ENCODE measurements at regions not wholly inside any gene's neighbourhood (a gene's known extent, or its start where the extent isn't known, plus 50 kb on each side); places are given as distances from the start of the nearest gene placed in this dataset.

DNA sequence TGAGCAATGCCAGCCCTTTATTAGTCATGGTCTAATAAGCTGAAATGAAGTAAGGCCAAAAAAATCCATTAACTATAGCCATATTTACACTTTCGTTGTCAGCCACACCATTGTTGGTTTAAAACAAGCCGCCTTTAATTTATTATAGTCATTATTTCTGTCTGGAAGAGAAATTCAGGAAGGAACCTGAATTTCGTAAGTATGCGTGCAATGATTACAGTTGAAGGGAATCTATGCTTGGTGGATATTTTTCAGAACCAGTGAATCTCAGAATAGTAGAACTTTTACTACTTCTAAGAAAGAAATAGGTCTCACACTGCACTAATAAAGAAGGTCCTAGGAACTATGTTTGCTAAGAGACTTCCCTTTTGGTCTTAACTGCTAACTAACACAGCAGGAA, 59.1 kb downstream of the FAM43A start:
- no peak for TF ChIP-seq FOXP2 (optimal IDR thresholded peaks at IDR 0.05; ENCODE audit: borderline replicate concordance, extremely low read depth, extremely low read length, insufficient read depth)
- TF ChIP-seq POLR2AphosphoS5 (IDR thresholded peaks at IDR 0.05; ENCODE audit: low read depth, low read length), result no peak
- TF ChIP-seq TAF1 (IDR thresholded peaks at IDR 0.05; ENCODE audit: borderline replicate concordance, insufficient read depth, low read length), result no peak
- TF ChIP-seq, protein P1, sequence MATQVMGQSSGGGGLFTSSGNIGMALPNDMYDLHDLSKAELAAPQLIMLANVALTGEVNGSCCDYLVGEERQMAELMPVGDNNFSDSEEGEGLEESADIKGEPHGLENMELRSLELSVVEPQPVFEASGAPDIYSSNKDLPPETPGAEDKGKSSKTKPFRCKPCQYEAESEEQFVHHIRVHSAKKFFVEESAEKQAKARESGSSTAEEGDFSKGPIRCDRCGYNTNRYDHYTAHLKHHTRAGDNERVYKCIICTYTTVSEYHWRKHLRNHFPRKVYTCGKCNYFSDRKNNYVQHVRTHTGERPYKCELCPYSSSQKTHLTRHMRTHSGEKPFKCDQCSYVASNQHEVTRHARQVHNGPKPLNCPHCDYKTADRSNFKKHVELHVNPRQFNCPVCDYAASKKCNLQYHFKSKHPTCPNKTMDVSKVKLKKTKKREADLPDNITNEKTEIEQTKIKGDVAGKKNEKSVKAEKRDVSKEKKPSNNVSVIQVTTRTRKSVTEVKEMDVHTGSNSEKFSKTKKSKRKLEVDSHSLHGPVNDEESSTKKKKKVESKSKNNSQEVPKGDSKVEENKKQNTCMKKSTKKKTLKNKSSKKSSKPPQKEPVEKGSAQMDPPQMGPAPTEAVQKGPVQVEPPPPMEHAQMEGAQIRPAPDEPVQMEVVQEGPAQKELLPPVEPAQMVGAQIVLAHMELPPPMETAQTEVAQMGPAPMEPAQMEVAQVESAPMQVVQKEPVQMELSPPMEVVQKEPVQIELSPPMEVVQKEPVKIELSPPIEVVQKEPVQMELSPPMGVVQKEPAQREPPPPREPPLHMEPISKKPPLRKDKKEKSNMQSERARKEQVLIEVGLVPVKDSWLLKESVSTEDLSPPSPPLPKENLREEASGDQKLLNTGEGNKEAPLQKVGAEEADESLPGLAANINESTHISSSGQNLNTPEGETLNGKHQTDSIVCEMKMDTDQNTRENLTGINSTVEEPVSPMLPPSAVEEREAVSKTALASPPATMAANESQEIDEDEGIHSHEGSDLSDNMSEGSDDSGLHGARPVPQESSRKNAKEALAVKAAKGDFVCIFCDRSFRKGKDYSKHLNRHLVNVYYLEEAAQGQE (IDR thresholded peaks at IDR 0.05; ENCODE audit: insufficient read depth in 1 of 2, low read depth in 2 of 2, low read length in 2 of 2), result no peak
- TF ChIP-seq SIN3A (IDR thresholded peaks at IDR 0.05; ENCODE audit: borderline replicate concordance, insufficient read depth, low read length), result no peak

- TF ChIP-seq TAF1 (IDR thresholded peaks at IDR 0.05; ENCODE audit: borderline replicate concordance, insufficient read depth, low read length) (no peak), SIN3A (IDR thresholded peaks at IDR 0.05; ENCODE audit: borderline replicate concordance, insufficient read depth, low read length) (no peak), POLR2AphosphoS5 (IDR thresholded peaks at IDR 0.05; ENCODE audit: low read depth, low read length) (no peak), FOXP2 (optimal IDR thresholded peaks at IDR 0.05; ENCODE audit: borderline replicate concordance, extremely low read depth, extremely low read length, insufficient read depth) (no peak)
- TF ChIP-seq, protein P1 (IDR thresholded peaks at IDR 0.05; ENCODE audit: insufficient read depth in 1 of 2, low read depth in 2 of 2, low read length in 2 of 2), result no peak
These were observed 59.9 kb downstream of the FAM43A start for GRCh38 chr3:194745422-194746184.

DNA sequence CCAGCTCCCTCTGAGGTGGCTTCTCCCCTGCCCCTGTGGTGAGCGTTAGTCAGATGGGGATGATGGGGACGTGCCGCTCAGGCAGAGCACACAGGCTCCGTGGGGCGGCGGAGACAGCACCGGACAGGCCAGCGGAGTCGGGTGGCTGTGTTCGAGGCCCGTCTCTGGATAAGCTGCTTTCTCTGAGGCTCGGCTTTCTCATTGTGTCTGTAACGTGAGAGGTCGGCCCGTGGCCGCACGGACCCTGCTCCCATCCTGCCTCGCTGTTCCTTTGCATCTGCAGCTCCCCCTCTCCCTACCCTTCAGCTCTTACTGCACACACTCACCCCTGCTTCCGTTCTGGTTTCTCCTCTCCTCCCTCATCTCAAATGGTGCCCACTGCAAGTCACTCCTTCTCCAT, 62.5 kb downstream of the FAM43A start:
- TF ChIP-seq POLR2AphosphoS5 (IDR thresholded peaks at IDR 0.05; ENCODE audit: low read depth, low read length), result no peak
- TF ChIP-seq FOXP2 (optimal IDR thresholded peaks at IDR 0.05; ENCODE audit: borderline replicate concordance, extremely low read depth, extremely low read length, insufficient read depth), result no peak
- TF ChIP-seq, protein P1 (IDR thresholded peaks at IDR 0.05; ENCODE audit: insufficient read depth in 1 of 2, low read depth in 2 of 2, low read length in 2 of 2), result no peak
- no peak for TF ChIP-seq SIN3A (IDR thresholded peaks at IDR 0.05; ENCODE audit: borderline replicate concordance, insufficient read depth, low read length)
- no peak for TF ChIP-seq TAF1 (IDR thresholded peaks at IDR 0.05; ENCODE audit: borderline replicate concordance, insufficient read depth, low read length)

DNA sequence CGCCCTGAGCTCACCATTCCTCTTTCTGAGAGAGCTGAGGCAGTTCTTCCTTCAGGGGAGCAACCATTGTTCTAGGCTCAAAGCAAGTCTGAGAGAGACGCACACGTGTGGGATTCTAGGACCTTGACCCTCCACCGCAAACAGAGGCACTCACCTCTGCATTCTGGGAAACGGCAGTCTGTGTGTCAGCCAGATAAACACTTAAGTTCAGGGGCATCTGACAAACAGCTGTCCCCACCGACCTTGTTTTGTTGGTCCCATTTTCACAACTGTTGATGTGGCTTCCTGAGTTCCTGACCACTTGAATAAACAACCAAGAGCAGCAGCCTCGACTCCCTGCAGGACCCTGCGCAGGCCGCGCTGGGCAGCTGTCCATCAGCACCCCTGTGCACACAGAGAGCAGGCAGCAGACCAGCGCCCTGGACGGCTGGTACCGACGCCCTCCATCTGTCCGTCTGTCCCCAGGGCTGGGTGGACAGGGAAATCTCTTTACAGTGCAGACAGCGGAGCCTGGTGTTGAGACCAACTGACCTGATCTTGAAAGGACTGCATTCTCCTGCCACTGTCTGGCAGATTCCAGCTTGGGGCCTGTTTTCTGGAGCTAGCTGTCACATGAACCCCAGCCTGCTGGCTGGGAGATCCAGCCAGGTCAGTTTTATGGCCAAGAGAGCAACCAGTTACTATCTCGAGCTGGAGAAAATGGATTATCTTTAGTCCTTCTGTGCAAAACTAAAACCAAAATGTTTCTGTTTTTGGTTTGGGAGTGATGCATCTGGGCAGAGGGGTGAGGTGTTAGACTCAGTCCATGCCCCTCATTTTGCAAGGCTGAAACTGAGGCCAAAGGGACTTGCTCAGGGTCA, 64.2 kb downstream of the FAM43A start:
- TF ChIP-seq POLR2AphosphoS5 (IDR thresholded peaks at IDR 0.05; ENCODE audit: low read depth, low read length), result no peak
- TF ChIP-seq, protein P1 (IDR thresholded peaks at IDR 0.05; ENCODE audit: insufficient read depth in 1 of 2, low read depth in 2 of 2, low read length in 2 of 2), result peak; percentile 64 to 81; a peak in 3 of 4 replicates

All from PFSK-1 (cell line).